IMR-90 (cell line): ENCODE measurements at regions not wholly inside any gene's neighbourhood (a gene's known extent, or its start where the extent isn't known, plus 50 kb on each side); places are given as distances from the start of the nearest gene placed in this dataset.

Experiments used
- ATAC-seq: fragments of 200-7000 bp; cut with Tn5 transposase; 2 replicates; pipeline ENCODE4 v1.9.1; 2020; ENCODE audit warnings: low read depth, mild to moderate bottlenecking, moderate library complexity
- BruUV-seq: library from RNA; stranded (reverse); fragments of 400-500 nt; replicated peaks from 2 replicates; lab custom pipeline; 2021; lab: Mats Ljungman, UMichigan
- CTCF ChIA-PET: fragments of 300-600 bp; formaldehyde crosslinking; extraction: SDS; loops from one replicate; lab custom pipeline; 2021; ENCODE audit warnings: antibody characterized with exemption; lab: Yijun Ruan, JAX
- POLR2A ChIA-PET: fragments of 300-600 bp; sonication (Branson Sonifier 250); formaldehyde crosslinking; loops from one replicate; lab custom pipeline; 2022; ENCODE audit warnings: antibody characterized with exemption; ENCODE audit not compliant: unreplicated experiment; lab: Charles Lee
- DNase-seq: peaks from one replicate; pipeline ENCODE4 v3.0.0; 2013
- H2AFZ ChIP-seq: replicated peaks from 2 replicates; pipeline ENCODE3; 2013; ENCODE audit warnings: low read length, mild to moderate bottlenecking; ENCODE audit not compliant: poor library complexity
- H2AK5ac ChIP-seq: 2 replicates; pipeline ENCODE4 v1.6.1; 2013; ENCODE audit warnings: low read depth, low read length, inconsistent platforms
- H2AK9ac ChIP-seq: replicated peaks from 2 replicates; pipeline ENCODE3; 2013; ENCODE audit warnings: mild to moderate bottlenecking, low read depth, low read length, moderate library complexity; ENCODE audit not compliant: poor library complexity
- H2BK120ac ChIP-seq: 2 replicates; pipeline ENCODE4 v1.6.1; 2013; ENCODE audit warnings: low read depth, low read length, inconsistent platforms
- H2BK15ac ChIP-seq: 3 replicates; pipeline ENCODE4 v1.6.1; 2013; ENCODE audit warnings: low read depth, low read length, inconsistent platforms
- H2BK20ac ChIP-seq: 2 replicates; pipeline ENCODE4 v1.6.1; 2013; ENCODE audit warnings: low read depth, mild to moderate bottlenecking, inconsistent platforms, low read length, moderate library complexity
- H2BK5ac ChIP-seq: 2 replicates; pipeline ENCODE4 v1.6.1; 2013; ENCODE audit warnings: mild to moderate bottlenecking, low read depth, low read length, inconsistent platforms; ENCODE audit not compliant: poor library complexity, severe bottlenecking
- H3K14ac ChIP-seq: replicated peaks from 2 replicates; pipeline ENCODE4 v1.6.1; 2013; ENCODE audit warnings: low read depth, low read length, inconsistent platforms
- H3K18ac ChIP-seq: 2 replicates; pipeline ENCODE4 v1.6.1; 2013; ENCODE audit warnings: low read depth, low read length, control low read depth
- H3K23ac ChIP-seq: 2 replicates; pipeline ENCODE4 v1.6.1; 2013; ENCODE audit warnings: low read depth, low read length, inconsistent platforms
- H3K27ac ChIP-seq: 2 replicates; pipeline ENCODE4 v1.5.1; 2013; ENCODE audit warnings: mild to moderate bottlenecking, control low read depth, low read length; ENCODE audit not compliant: insufficient read depth
- H3K27me3 ChIP-seq: 2 replicates; pipeline ENCODE4 v1.6.1; 2013; ENCODE audit warnings: low read length; ENCODE audit not compliant: control insufficient read depth, insufficient read depth
- H3K36me3 ChIP-seq: 2 replicates; pipeline ENCODE4 v1.6.1; 2013; ENCODE audit warnings: low read length, mixed read lengths; ENCODE audit not compliant: control insufficient read depth, insufficient read depth
- H3K4ac ChIP-seq: 2 replicates; pipeline ENCODE4 v1.6.1; 2013; ENCODE audit warnings: low read depth, low read length, inconsistent platforms
- H3K4me1 ChIP-seq: 2 replicates; pipeline ENCODE4 v1.6.1; 2013; ENCODE audit warnings: low read length, mixed read lengths; ENCODE audit not compliant: control insufficient read depth, insufficient read depth
- H3K4me2 ChIP-seq: 2 replicates; pipeline ENCODE4 v1.6.1; 2013; ENCODE audit warnings: low read depth, mild to moderate bottlenecking, control low read depth, low read length, moderate library complexity
- H3K4me3 ChIP-seq: 2 replicates; pipeline ENCODE4 v1.5.1; 2013; ENCODE audit warnings: low read depth, mild to moderate bottlenecking, control low read depth, low read length, moderate library complexity; ENCODE audit not compliant: insufficient read depth
- H3K56ac ChIP-seq: 2 replicates; pipeline ENCODE4 v1.6.1; 2013; ENCODE audit warnings: low read length, inconsistent platforms; ENCODE audit not compliant: insufficient read depth; ENCODE audit errors: extremely low read depth
- H3K79me1 ChIP-seq, 2 experiments: 2 replicates each; pipeline ENCODE4 v1.6.1; 2013; ENCODE audit warnings: low read length in 2 of 2, inconsistent platforms in 1 of 2, low read depth in 1 of 2
- H3K9ac ChIP-seq: 2 replicates; pipeline ENCODE4 v1.6.1; 2013; ENCODE audit warnings: low read depth, low read length, control low read depth
- H3K9me1 ChIP-seq: 2 replicates; pipeline ENCODE4 v1.6.1; 2013; ENCODE audit warnings: low read length, inconsistent platforms; ENCODE audit not compliant: insufficient read depth
- H3K9me3 ChIP-seq: 2 replicates; pipeline ENCODE4 v1.6.1; 2013; ENCODE audit warnings: low read length; ENCODE audit not compliant: control insufficient read depth, insufficient read depth
- H4K20me1 ChIP-seq: 2 replicates; pipeline ENCODE4 v1.6.1; 2013; ENCODE audit warnings: low read length, inconsistent platforms; ENCODE audit not compliant: insufficient read depth
- H4K5ac ChIP-seq: 2 replicates; pipeline ENCODE4 v1.6.1; 2013; ENCODE audit warnings: mild to moderate bottlenecking, low read depth, low read length, control low read depth
- H4K8ac ChIP-seq, 2 experiments: 2 replicates each; pipeline ENCODE4 v1.6.1; 2013; ENCODE audit warnings: low read depth in 2 of 2, low read length in 2 of 2, control low read depth in 1 of 2, inconsistent platforms in 1 of 2
- H4K91ac ChIP-seq: 2 replicates; pipeline ENCODE4 v1.6.1; 2013; ENCODE audit warnings: low read depth, low read length, inconsistent platforms; ENCODE audit not compliant: insufficient read depth
- BHLHE40 ChIP-seq: fragments of 150-350 bp; IDR thresholded peaks from 2 replicates; pipeline ENCODE4 v1.6.1; 2016; ENCODE audit warnings: mild to moderate bottlenecking, low read depth, low read length
- CEBPB ChIP-seq: IDR thresholded peaks from 2 replicates; pipeline ENCODE4 v1.6.1; 2012; ENCODE audit warnings: low read depth, low read length, improper control_type of control experiment
- CHD1 ChIP-seq: IDR thresholded peaks from 2 replicates; pipeline ENCODE4 v1.6.1; 2012; ENCODE audit warnings: low read depth, low read length, improper control_type of control experiment
- CTCF ChIP-seq: conservative IDR thresholded peaks from 2 replicates; pipeline ENCODE4 v1.5.1; 2012; ENCODE audit warnings: mild to moderate bottlenecking, low read depth, low read length, improper control_type of control experiment
- ELK1 ChIP-seq: fragments of 150-350 bp; IDR thresholded peaks from 2 replicates; pipeline ENCODE4 v1.6.1; 2016; ENCODE audit warnings: low read depth, mild to moderate bottlenecking, low read length, moderate library complexity, borderline replicate concordance
- FOS ChIP-seq: fragments of 150-350 bp; IDR thresholded peaks from 2 replicates; pipeline ENCODE4 v1.6.1; 2016; ENCODE audit warnings: low read depth, low read length
- MAFK ChIP-seq: IDR thresholded peaks from 2 replicates; pipeline ENCODE4 v1.6.1; 2012; ENCODE audit warnings: low read depth, low read length, improper control_type of control experiment
- MAZ ChIP-seq: IDR thresholded peaks from 2 replicates; pipeline ENCODE4 v1.6.1; 2012; ENCODE audit warnings: low read depth, mild to moderate bottlenecking, low read length, improper control_type of control experiment, moderate library complexity, borderline replicate concordance
- MXI1 ChIP-seq: IDR thresholded peaks from 2 replicates; pipeline ENCODE4 v1.6.1; 2012; ENCODE audit warnings: low read depth, mild to moderate bottlenecking, low read length, moderate library complexity, borderline replicate concordance
- NFE2L2 ChIP-seq: fragments of 150-350 bp; IDR thresholded peaks from 2 replicates; pipeline ENCODE4 v1.6.1; 2016; ENCODE audit warnings: low read depth, mild to moderate bottlenecking, low read length
- POLR2A ChIP-seq: IDR thresholded peaks from 2 replicates; pipeline ENCODE4 v1.6.1; 2012; ENCODE audit warnings: mild to moderate bottlenecking, low read depth, low read length
- RAD21 ChIP-seq: IDR thresholded peaks from 2 replicates; pipeline ENCODE4 v1.6.1; 2012; ENCODE audit warnings: low read length, improper control_type of control experiment
- RCOR1 ChIP-seq: IDR thresholded peaks from 2 replicates; pipeline ENCODE4 v1.6.1; 2012; ENCODE audit warnings: mild to moderate bottlenecking, low read length, improper control_type of control experiment; ENCODE audit not compliant: insufficient replicate concordance
- RFX5 ChIP-seq: IDR thresholded peaks from 2 replicates; pipeline ENCODE4 v1.8.0; 2012; ENCODE audit warnings: low read depth, mild to moderate bottlenecking, low read length, moderate library complexity
- SMC3 ChIP-seq: fragments of 150-350 bp; IDR thresholded peaks from 2 replicates; pipeline ENCODE4 v1.6.1; 2016; ENCODE audit warnings: low read depth, mild to moderate bottlenecking, antibody characterized with exemption, low read length, moderate library complexity
- USF2 ChIP-seq: fragments of 150-350 bp; IDR thresholded peaks from 2 replicates; pipeline ENCODE4 v1.6.1; 2017; ENCODE audit warnings: mild to moderate bottlenecking, antibody characterized with exemption, low read length, low read depth
- WGBS, 2 experiments: methylation state at CpG; one replicate each; pipeline versions ENCODE4 v1.1.5 to v1.1.7; 2013; ENCODE audit warnings: missing lambda C conversion rate in 2 of 2; ENCODE audit not compliant: insufficient read length in 1 of 2; ENCODE audit errors: extremely low coverage in 2 of 2; 5-methylcytosine and 5-hydroxymethylcytosine counted together
- dilution Hi-C: fragments of 300-500 bp; cut with HindIII; formaldehyde crosslinking; loops from one replicate; pipeline ENCODE4 v1.14.3; 2018; ENCODE audit warnings: low sequenced_read_pairs; ENCODE audit not compliant: unreplicated experiment
- in situ Hi-C: fragments of 300-500 bp; cut with MboI; formaldehyde crosslinking; loops from 3 replicates; pipeline ENCODE4 v1.14.3; 2019; ENCODE audit warnings: low sequenced_read_pairs, inconsistent platforms, mixed read lengths
- intact Hi-C: fragments of 100-400 bp; cut with micrococcal nuclease; formaldehyde crosslinking; loops from 2 replicates; pipeline ENCODE4 v1.10.0; 2022

- H3K23ac ChIP-seq: no peak overlapping the region
- ATAC-seq (no peak), DNase-seq (no peak)
- no peak overlapping the region for H3K4me3 ChIP-seq
- no peak overlapping the region for H3K4ac ChIP-seq
- no peak overlapping the region for H2AK5ac ChIP-seq
- no peak overlapping the region for H3K27ac ChIP-seq
- in situ Hi-C loops: no loop called here
- ChIA-PET POLR2A (no interaction called here), CTCF (no interaction called here)
- no peak overlapping the region for H3K4me2 ChIP-seq
- H2BK120ac ChIP-seq: no peak overlapping the region
- H3K27me3 ChIP-seq: peaks cover 12% of the 10 kb centered on the region
- intact Hi-C loops: no loop called here
- no peaks in the 10 kb centered on the region for H3K9me1 ChIP-seq
- no peak overlapping the region for H2BK5ac ChIP-seq
- no TSS peak for BruUV-seq
- no peaks in the 10 kb centered on the region for H4K20me1 ChIP-seq
- no CpG with 5 or more reads among the region's 2 CpGs for WGBS, 2 experiments
- H2BK15ac ChIP-seq: no peak overlapping the region
- TF ChIP-seq MAFK: no peak
- no peak for TF ChIP-seq POLR2A
- TF ChIP-seq SMC3: no peak
- no peak for TF ChIP-seq MXI1
- no peak for TF ChIP-seq CHD1
- TF ChIP-seq FOS: no peak
- TF ChIP-seq NFE2L2: no peak
- TF ChIP-seq USF2: no peak
- TF ChIP-seq BHLHE40: no peak
- TF ChIP-seq RFX5: no peak
- no peak for TF ChIP-seq MAZ
- TF ChIP-seq RAD21: no peak
- no peak for TF ChIP-seq ELK1
- TF ChIP-seq RCOR1: no peak
- TF ChIP-seq CTCF: no peak
- no peak for TF ChIP-seq CEBPB
- H4K5ac ChIP-seq: no peak overlapping the region
- no peak overlapping the region for H3K56ac ChIP-seq
- H3K9ac ChIP-seq: no peak overlapping the region
- no peak overlapping the region for H2AFZ ChIP-seq
- no peaks in the 10 kb centered on the region for H3K36me3 ChIP-seq
- no peak overlapping the region for H3K14ac ChIP-seq
- no peaks in the 10 kb centered on the region for H3K79me1 ChIP-seq
- H4K8ac ChIP-seq: no peak overlapping the region
- no peak overlapping the region for H2AK9ac ChIP-seq
- no peak overlapping the region for H2BK20ac ChIP-seq
- no peak overlapping the region for H3K18ac ChIP-seq
- H3K4me1 ChIP-seq: no peaks in the 10 kb centered on the region
- H4K91ac ChIP-seq: no peak overlapping the region
- dilution Hi-C loops: no loop called here
- H3K9me3 ChIP-seq: no peaks in the 10 kb centered on the region
These were observed 183.0 kb downstream of the CDCA7 start for GRCh38 chr2:173537694-173538093.
